PC-9 (cell line): ENCODE measurements at regions not wholly inside any gene's neighbourhood (a gene's known extent, or its start where the extent isn't known, plus 50 kb on each side); places are given as distances from the start of the nearest gene placed in this dataset.
"Not testable (repeated sequence)": the region's sequence is repeated elsewhere in the genome, so short reads cannot be mapped to it uniquely, and the experiment has no call there.

Experiments used
- EZH2 ChIP-seq: fragments of 200-600 bp; sonication (generic); IDR thresholded peaks from 2 replicates; pipeline ENCODE4 v1.8.0; 2017; ENCODE audit warnings: antibody characterized with exemption, low read depth
- TF ChIP-seq, protein P1 (sequence below): fragments of 200-600 bp; sonication (generic); conservative IDR thresholded peaks from 2 replicates; pipeline ENCODE4 v1.6.1; 2017; ENCODE audit warnings: mixed run types, antibody characterized with exemption, mild to moderate bottlenecking, moderate library complexity

DNA sequence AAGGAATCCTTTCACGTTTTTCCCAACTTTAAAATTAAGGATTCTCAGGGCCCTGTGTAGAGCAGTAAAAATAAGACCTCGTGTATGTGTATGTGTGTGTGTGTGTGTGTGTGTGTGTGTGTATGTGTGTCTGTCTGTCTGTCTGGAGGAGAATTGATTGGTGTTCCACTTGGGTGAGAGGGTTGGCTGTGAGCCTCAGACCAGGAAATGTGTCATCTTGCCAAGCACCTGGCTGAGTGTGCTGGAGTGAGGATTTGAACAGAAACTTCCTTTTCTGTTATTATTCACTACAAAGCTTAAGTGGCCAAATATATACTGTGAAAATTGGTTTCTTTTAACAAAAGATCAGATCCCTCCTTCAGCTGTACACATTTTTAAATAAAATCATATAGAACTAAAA is 103.6 kb upstream of the NUDT6 start:
- TF ChIP-seq, protein P1, sequence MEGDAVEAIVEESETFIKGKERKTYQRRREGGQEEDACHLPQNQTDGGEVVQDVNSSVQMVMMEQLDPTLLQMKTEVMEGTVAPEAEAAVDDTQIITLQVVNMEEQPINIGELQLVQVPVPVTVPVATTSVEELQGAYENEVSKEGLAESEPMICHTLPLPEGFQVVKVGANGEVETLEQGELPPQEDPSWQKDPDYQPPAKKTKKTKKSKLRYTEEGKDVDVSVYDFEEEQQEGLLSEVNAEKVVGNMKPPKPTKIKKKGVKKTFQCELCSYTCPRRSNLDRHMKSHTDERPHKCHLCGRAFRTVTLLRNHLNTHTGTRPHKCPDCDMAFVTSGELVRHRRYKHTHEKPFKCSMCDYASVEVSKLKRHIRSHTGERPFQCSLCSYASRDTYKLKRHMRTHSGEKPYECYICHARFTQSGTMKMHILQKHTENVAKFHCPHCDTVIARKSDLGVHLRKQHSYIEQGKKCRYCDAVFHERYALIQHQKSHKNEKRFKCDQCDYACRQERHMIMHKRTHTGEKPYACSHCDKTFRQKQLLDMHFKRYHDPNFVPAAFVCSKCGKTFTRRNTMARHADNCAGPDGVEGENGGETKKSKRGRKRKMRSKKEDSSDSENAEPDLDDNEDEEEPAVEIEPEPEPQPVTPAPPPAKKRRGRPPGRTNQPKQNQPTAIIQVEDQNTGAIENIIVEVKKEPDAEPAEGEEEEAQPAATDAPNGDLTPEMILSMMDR = not testable (repeated sequence)
- not testable (repeated sequence) for TF ChIP-seq EZH2
